Fibroblast of lung (primary cell): ENCODE measurements at regions not wholly inside any gene's neighbourhood (a gene's known extent, or its start where the extent isn't known, plus 50 kb on each side); places are given as distances from the start of the nearest gene placed in this dataset.

ENCODE experiments used
- DNase-seq, 2 donors: peaks; one replicate each; pipeline versions ENCODE4 v3.0.0 to v3.0.0-alpha.2; 2010; ENCODE audit warnings: low read depth in 2 of 2
- H2AFZ ChIP-seq: 2 replicates; pipeline ENCODE4 v1.5.1; 2012; ENCODE audit warnings: low read length, control low read depth, inconsistent platforms
- H3K27ac ChIP-seq: 2 replicates; pipeline ENCODE4 v1.5.1; 2011; ENCODE audit warnings: low read length, control low read depth; ENCODE audit not compliant: insufficient read depth
- H3K27me3 ChIP-seq: 2 replicates; pipeline ENCODE4 v1.5.1; 2011; ENCODE audit warnings: mild to moderate bottlenecking, low read length; ENCODE audit not compliant: control insufficient read depth, insufficient read depth
- H3K36me3 ChIP-seq: 2 replicates; pipeline ENCODE4 v1.5.1; 2011; ENCODE audit warnings: low read length; ENCODE audit not compliant: control insufficient read depth, insufficient read depth
- H3K4me1 ChIP-seq: 2 replicates; pipeline ENCODE4 v1.5.1; 2011; ENCODE audit warnings: low read length; ENCODE audit not compliant: control insufficient read depth, insufficient read depth; ENCODE audit errors: extremely low read depth
- H3K4me2 ChIP-seq: 2 replicates; pipeline ENCODE4 v1.5.1; 2011; ENCODE audit warnings: low read length, control low read depth; ENCODE audit not compliant: insufficient read depth; ENCODE audit errors: extremely low read depth
- H3K4me3 ChIP-seq, 4 experiments: fragments of 200-600 bp in 1 of 4; sonication (generic) in 1 of 4; replicated peaks in 1 of 4; 2 replicates each; pipeline ENCODE4 v1.5.1; 2011 to 2016; ENCODE audit warnings: low read length in 4 of 4, low read depth in 3 of 4, mild to moderate bottlenecking in 3 of 4, control low read depth in 2 of 4, inconsistent platforms in 1 of 4, mixed read lengths in 1 of 4; ENCODE audit not compliant: insufficient read depth in 1 of 4; ENCODE audit errors: control extremely low read depth in 1 of 4
- H3K79me2 ChIP-seq: 2 replicates; pipeline ENCODE4 v1.5.1; 2012; ENCODE audit warnings: mild to moderate bottlenecking, low read length, inconsistent platforms; ENCODE audit not compliant: control insufficient read depth, insufficient read depth
- H3K9ac ChIP-seq: 2 replicates; pipeline ENCODE4 v1.5.1; 2011; ENCODE audit warnings: mild to moderate bottlenecking, low read length, control low read depth; ENCODE audit not compliant: insufficient read depth
- H3K9me3 ChIP-seq: 2 replicates; pipeline ENCODE4 v1.5.1; 2012; ENCODE audit warnings: low read depth, low read length; ENCODE audit not compliant: control insufficient read depth, insufficient read depth
- H4K20me1 ChIP-seq: 2 replicates; pipeline ENCODE4 v1.5.1; 2011; ENCODE audit warnings: low read length; ENCODE audit not compliant: control insufficient read depth, insufficient read depth; ENCODE audit errors: extremely low read depth
- CTCF ChIP-seq, 2 donors: IDR thresholded peaks in 1 of 2; conservative IDR thresholded peaks in 1 of 2; 1 replicate in 1 of 2; 2 replicates in 1 of 2; pipeline ENCODE4 v1.5.1; 2011 to 2012; ENCODE audit warnings: low read length in 2 of 2, control low read depth in 1 of 2, inconsistent platforms in 1 of 2, low read depth in 1 of 2, mild to moderate bottlenecking in 1 of 2
- EZH2 ChIP-seq: IDR thresholded peaks from 2 replicates; pipeline ENCODE4 v1.5.1; 2012; ENCODE audit warnings: low read length, control low read depth, mild to moderate bottlenecking; ENCODE audit errors: missing control alignments

GRCh38 chr17:56667925-56668458 is 74.5 kb downstream of the NOG start:
- no peak overlapping the region for H3K4me2 ChIP-seq
- DNase-seq = no peak
- no peaks in the 10 kb centered on the region for H3K4me1 ChIP-seq
- no peaks in the 10 kb centered on the region for H3K79me2 ChIP-seq
- H3K27ac ChIP-seq = no peak overlapping the region
- no peaks in the 10 kb centered on the region for H3K27me3 ChIP-seq
- no peak overlapping the region for H3K4me3 ChIP-seq
- H3K9ac ChIP-seq = no peak overlapping the region
- H3K9me3 ChIP-seq = no peaks in the 10 kb centered on the region
- H3K36me3 ChIP-seq = no peaks in the 10 kb centered on the region
- H4K20me1 ChIP-seq = no peaks in the 10 kb centered on the region
- no peak for TF ChIP-seq EZH2
- TF ChIP-seq CTCF (conservative IDR thresholded peaks at IDR 0.05 in 1 of 2, IDR thresholded peaks at IDR 0.05 in 1 of 2; ENCODE audit: low read depth in 1 of 2, low read length in 2 of 2) = no peak
- no peak overlapping the region for H2AFZ ChIP-seq

GRCh38 chr17:56672195-56672594 is 78.7 kb downstream of the NOG start:
- no peaks in the 10 kb centered on the region for H3K79me2 ChIP-seq
- no peak overlapping the region for H3K9ac ChIP-seq
- no peak for TF ChIP-seq EZH2
- no peak for TF ChIP-seq CTCF (conservative IDR thresholded peaks at IDR 0.05 in 1 of 2, IDR thresholded peaks at IDR 0.05 in 1 of 2; ENCODE audit: low read depth in 1 of 2, low read length in 2 of 2)
- no peaks in the 10 kb centered on the region for H4K20me1 ChIP-seq
- no peaks in the 10 kb centered on the region for H3K36me3 ChIP-seq
- no peaks in the 10 kb centered on the region for H3K9me3 ChIP-seq
- H3K4me3 ChIP-seq = no peak overlapping the region
- peaks cover 5% of the 10 kb centered on the region for H3K27me3 ChIP-seq
- H2AFZ ChIP-seq = no peak overlapping the region
- no peak overlapping the region for H3K27ac ChIP-seq
- H3K4me2 ChIP-seq = no peak overlapping the region
- no peaks in the 10 kb centered on the region for H3K4me1 ChIP-seq
- no peak for DNase-seq

GRCh38 chr17:56674401-56674925 is 81.0 kb downstream of the NOG start:
- DNase-seq = no peak
- Histone ChIP-seq H3K27ac (no peak overlapping the region), H3K36me3 (no peaks in the 10 kb centered on the region), H3K9ac (no peak overlapping the region), H3K27me3 (peaks cover 5% of the 10 kb centered on the region), H4K20me1 (no peaks in the 10 kb centered on the region), H3K9me3 (no peaks in the 10 kb centered on the region), H2AFZ (no peak overlapping the region), H3K4me2 (no peak overlapping the region), H3K79me2 (no peaks in the 10 kb centered on the region), H3K4me1 (no peaks in the 10 kb centered on the region), H3K4me3 (no peak overlapping the region)
- TF ChIP-seq EZH2 = no peak
- no peak for TF ChIP-seq CTCF (conservative IDR thresholded peaks at IDR 0.05 in 1 of 2, IDR thresholded peaks at IDR 0.05 in 1 of 2; ENCODE audit: low read depth in 1 of 2, low read length in 2 of 2)
